NCI-H1694 (cell line): ENCODE measurements at regions not wholly inside any gene's neighbourhood (a gene's known extent, or its start where the extent isn't known, plus 50 kb on each side); places are given as distances from the start of the nearest gene placed in this dataset.

Experiments
- DNase-seq: peaks from one replicate; lab custom pipeline; 2025; lab: John Stamatoyannopoulos, UW

DNA sequence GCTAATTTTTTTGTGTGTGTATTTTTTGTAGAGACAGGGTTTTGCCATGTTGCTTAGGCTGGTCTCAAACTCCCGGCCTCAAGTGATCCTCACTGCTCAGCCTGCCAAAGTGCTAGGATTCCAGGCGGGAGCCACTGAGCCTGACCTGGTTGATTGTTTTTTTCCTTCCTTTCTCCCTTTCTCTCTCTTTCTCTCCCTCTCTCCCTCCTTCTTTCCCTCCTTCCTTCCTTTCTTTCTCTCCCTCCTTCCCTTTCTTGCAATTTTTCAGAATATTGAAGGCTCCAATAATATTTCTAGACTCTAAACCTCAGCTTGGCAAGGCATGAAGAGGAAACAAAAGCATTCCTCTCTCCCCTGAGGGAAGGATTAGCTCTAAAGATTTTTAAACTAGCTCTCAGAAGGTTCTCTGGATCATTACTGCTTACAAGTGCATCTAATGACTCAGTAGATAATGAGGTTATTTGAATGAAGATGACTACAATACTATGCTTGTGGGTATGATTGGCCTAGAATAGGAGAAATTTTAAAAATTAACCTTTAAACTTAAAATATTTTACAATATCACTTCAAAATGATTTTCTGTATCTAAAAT is 68.5 kb upstream of the GADD45A start:
- no peak for DNase-seq

DNA sequence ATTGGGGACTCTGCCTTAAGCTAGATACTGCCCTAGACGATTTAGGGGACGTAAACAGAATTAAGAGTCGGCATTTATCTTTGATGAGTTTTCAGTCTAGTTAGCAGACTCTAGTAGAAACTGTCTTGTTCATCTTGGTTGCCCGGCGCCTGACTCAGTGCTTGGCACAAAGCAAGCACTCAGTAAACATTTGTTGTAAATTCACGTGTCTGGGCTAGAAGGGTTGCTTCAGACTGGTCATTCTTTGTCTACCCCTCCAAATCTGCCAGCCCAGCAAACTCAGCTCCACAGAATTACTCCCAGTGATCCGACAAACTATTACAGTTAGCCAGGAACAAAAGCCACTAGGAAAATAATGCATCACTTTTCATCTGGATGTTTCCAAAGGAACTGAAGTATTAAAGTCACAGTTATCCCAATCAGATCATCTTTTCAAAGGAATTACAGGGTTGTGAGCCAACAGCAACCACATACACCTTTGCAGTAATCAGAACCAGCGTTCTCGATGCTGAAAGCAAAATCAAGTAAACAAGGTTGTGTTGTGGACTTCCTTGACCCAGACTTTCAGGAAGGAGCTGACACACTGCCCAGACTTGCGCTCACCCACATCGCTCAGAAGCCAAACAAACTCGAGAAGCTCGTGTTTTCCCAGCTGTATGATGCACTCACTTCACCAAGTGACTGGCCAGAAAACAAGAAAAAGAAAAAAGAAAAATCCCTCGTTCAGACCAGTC is 66.5 kb upstream of the GADD45A start:
- no peak for DNase-seq

DNA sequence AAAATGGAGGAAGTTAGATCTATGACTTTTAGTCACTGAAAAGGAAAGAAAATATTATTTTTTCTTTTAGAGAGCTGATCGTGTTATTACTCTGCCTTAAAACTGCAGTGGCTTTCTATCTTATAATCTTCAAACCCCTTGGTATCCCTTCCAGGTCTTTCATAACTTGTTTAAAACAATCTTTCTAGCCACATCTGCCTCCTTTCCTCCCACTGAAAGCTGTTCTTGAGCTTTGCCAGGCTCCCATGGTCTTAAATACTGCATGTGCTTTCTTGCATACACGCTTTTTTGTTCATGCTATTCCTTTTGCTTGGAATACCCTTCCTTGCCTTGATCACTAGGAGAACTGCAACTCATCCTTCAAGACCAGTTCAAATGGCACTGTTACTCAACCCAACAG is 65.9 kb upstream of the GADD45A start:
- no peak for DNase-seq

DNA sequence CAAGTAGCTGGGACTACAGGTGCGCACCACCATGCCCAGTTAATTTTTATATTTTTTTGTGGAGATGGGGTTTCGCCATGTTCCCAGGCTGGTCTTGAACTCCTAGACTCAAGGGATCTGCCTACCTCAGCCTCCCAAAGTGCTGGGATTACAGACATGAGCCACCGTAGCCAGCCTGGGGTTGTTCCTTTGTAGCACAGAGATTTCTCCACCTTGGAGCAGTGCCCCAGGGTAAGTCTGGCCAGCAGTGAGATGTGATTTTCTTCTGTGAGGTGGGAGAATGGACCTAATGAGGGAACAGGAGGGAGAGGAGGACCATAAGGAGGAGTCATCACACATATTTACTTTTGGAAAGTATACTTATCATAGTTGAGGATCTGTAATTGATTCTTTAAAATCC is 61.1 kb upstream of the GADD45A start:
- no peak for DNase-seq

DNA sequence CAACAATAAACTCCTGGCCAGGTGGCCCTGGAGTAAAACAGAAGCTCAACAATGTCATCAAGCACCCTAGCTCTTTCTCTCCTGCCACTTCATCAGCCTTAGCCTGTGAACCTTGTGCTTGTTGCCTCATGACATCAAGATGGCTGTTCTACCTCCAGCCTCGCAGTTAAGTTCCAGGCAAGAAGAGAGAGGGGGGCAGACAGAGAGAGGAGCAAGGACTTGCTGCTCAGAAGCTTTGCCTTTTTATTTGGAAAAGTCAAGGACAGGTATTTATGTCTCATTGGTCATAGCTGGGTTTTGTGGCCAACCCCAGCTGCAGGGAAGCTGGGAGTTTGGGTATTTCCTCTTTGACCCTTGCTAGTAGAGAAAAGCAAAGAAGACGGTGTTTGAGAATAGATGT is 60.3 kb upstream of the GADD45A start:
- no peak for DNase-seq

DNA sequence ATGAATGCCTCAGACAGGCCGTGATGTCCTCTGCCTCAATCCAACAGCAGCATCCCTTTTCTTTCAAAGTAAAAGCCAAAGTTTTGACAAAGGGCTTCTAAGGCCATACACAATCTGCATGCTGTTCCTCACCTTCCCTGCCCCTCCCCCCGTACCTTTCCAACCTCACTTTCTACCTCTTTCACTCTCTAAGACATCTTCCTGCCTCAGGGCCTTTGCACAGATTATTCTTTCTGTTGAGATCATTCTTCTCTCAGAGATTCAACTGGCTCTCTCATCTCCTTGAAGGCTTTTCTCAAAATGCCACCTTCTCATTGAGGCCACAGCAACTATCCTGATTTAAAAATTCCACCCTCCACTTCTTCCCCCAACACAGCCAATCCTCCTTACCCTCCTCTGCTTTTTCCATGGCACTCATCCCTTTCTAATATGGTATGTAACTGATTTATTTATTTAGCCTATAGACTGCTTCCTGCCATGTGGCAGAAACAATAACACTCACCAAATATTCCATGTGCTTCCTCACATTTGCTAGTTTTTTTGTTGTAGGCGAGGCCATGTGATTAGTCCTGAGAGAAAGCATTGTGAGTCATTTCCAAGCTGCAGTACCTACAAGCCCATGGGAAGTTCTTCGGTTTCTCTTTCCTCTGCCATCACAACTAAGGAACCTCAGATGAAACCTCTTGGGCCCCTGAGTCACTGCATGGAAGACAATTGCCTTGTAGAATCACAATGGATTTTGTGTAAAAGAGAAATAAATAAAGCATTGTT is 58.7 kb upstream of the GADD45A start:
- no peak for DNase-seq

DNA sequence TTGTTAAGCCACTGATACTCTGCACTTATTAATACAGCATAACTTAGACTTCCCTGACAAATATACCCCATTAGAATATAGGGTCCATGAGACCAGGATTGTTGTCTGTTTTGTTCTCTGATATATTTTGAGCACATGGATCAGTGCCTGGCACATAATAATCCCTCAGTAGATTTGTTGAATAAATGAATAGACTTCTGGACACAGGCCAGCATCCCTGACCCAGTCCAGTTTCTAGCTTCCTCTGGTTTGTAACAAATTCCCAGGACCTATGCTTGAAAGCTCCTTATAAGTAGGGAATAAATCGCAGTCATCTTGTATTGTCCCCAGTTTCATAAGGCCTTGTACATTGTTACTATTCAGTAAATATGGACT is 58.2 kb upstream of the GADD45A start:
- DNase-seq: no peak

DNA sequence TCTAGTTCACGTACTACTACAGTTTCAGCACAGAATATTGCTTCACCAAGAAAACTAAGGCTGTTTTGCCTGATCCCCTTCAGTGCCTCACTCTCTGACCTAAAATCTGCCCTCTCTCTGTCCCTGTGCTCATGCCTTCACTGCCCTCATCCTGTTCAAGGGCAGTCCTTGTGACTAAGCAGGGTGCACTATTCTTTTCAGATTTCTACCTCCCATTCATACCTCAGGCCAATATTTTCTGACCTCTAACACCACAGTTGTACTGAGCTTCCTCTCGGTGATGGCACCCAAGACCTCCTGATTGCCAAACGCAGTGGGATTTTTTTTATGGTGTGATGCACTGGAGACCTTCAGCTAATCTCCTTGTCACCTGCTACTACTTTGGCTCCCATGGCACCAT is 57.7 kb upstream of the GADD45A start:
- DNase-seq: no peak

DNA sequence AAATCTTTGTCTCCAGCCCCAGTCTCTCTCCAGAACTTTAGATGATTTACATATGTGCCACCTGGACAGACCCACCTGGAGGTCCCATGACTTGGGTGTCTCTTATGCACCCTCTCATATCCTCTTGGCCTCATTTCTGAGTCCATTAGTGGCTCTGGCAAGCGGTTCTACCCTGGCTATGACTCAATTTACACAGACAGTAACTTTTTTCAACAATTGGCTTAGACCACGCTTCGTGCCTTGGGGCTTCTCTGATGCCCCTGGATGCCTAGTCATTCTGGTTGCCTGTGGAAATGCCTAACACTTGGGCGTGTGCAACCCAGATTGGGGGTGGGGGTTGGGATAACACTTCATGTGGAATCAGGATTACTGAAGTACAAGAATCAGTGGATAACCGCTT is 57.1 kb upstream of the GADD45A start:
- no peak for DNase-seq

DNA sequence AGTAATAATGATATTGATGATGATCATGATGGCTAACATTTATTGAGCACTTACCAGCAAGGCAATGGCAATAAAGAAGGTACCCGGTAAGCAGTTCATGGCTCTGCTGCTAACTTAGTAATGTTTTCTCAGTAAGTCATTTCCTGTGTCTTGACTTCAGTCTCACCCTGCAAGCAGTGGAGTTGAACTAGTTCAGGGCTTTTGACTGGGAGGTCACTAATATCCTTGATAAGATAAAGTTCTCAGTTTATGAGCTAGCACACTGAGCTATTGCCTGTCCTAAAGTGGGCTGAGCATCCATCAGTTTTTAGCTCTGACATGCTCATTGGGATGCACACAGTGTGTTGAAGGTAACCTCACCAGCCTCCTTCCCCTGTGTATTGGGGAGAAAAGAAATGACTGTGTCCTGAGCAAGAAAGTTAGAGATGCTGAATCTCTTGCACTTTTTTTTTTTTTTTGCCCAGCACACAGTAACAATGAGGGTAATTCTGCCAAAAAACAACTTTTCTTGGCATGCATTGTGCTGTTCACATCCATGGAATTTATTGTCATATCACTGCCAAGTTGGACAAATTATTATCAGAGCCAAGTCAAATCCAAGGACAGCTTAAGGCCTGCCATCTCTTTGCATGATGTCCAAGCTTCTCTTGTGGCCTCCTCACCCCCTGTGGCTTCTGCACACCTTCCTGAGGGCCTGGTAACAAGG is 55.5 kb upstream of the GADD45A start:
- DNase-seq: no peak

DNA sequence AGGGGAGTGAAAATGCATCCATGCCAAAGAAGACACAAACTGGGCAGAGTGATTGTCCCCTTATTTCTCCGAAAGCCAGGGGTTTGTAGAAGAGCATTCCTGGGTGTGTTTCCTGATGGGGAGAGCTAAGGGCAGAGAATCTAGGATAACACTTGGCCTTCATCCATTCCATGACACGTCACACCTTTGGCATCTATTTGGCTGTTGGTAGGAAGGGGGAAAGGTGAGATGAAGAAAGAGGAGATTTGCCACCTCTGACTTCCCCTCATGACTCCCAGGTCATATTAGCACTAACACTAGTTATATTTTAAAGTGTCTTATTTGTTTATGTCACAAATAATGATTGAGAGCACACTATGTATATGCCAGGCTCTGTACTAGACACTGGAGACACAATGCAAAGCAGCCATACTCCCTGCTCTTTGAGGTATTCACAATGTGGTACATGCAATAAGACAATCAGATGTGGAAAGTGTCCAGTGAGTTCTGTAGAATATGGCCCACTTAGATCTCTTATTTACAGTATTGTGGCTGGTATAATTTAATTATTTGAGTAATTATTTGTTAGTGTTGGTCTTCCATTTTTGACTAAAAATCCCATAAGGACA is 54.5 kb upstream of the GADD45A start:
- DNase-seq: no peak

DNA sequence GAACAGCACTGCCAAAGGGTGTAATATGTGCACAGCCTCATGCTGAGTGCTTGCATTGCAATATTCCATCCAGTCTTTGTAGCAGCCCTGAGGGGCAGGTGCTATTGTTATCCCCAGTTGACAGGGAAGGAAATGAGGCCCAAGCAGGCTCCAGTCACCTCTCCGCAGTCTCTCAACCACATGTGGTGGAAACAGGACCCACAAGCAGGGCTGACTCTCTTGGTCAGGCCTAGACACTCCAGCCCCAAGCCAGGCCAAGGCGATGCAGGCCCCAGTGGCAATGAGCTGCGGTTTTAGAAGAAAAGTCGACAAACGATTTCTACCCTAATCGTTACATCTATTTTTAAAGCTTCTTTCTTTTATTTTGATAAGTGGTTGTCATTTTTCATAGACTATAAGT is 52.6 kb upstream of the GADD45A start:
- DNase-seq: no peak

DNA sequence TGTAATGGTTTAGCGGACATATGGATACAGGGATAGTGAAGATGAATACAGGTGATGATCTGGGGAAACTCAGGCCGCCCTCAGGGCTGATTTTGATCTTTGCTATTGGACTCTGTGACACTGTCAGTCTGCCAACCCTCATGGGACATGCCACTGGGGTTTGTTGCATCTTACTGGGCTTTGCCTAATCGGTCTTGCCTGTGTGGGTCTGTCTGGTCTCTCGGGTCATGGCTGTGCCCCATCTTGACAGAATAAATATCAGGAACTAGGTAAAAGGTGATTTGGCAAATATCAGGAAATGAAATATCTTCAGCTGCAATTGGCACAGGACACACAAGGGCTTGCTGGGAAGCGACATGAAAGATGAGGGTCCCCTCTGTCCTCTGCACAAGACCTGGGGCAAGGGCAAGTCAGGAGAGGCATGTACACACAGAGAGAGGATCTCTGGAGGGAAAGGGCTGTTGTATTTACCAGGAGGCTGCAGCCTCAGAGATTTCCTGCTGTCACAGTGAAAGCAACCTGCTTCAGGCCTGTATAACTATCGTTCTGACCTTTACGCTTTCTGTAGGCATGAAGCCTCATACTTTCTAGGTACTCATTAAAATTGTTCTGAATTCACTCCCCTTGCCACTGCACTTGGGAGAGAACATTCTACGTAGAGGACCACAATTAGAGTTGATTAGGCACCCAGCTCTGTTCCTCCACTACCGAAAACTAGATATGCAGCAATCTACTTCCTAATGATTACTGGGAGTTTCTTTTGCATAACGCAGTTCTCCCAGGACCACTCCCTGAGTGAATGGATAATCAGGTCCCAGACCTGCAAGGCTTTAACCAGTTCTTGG is 52.0 kb upstream of the GADD45A start:
- DNase-seq: no peak

DNA sequence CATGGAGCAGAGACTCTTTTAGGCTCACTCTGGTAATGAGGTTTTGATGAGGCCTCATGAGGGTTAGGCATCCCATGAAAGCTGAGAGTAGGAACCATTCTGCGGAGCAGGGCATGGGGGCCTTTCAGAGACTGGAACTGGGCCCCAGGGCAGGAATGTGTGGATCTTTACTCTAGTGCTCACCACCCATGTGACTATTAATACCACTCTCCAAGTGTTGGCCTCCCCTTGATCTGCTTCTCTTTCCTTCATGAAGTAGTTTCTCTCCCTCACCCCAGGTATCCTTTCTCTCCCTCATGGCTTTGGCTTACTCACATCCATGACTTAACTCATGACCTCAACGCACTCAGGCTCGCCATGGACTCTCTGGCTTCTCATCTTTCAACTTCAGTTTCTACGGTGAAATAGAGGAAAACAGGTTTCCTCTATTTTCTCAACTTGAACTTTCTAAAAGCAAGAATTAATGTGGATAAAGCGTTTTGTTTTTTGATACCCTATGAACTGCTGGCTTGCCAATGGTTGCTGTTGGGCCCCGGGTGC is 50.5 kb upstream of the GADD45A start:
- no peak for DNase-seq

DNA sequence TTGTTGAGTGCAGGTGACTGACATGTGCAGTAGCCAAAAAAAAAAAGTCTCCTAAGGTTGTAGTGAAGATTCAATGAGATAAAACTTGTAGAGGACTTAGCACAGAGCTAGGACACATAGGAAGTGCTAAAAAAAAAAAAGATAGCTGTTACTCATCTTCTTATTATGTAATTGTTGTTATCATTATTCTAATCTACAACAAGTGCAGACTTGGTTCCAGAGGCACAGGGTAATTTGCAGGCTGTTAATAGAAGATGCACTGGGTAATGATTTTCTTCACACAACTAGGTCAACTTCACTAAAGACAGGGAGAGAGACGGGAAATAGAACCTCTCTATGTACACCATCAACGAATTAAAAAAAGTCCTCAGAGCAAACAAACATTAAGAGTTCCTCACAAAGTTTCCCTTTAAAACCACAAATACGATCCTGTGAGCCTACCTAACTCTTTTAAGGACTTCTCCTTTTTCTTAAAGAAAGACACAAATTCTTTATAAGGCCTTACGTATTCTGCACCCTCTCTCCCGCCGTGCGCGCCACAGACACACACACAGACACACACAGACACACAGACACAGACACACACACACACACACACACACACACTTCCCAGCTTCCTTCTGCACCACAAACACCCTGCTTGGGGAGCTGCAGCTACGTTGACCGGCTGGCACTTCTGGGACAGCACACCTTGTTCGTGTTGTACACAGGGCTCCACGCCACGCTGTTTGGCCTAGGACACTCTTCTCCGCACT is 49.8 kb upstream of the GADD45A start:
- DNase-seq: no peak
